ENCODE measurements at regions not wholly inside any gene's neighbourhood (a gene's known extent, or its start where the extent isn't known, plus 50 kb on each side); places are given as distances from the start of the nearest gene placed in this dataset.

- no peak for DNase-seq
Measured at GRCh38 chr7:108997480-108997879, 427.8 kb downstream of the DNAJB9 start.

GRCh38 chr7:109003742-109004141 lies 434.1 kb downstream of the DNAJB9 start:
- peak; percentile 7 for DNase-seq

- no peak for DNase-seq
Measured at GRCh38 chr7:109009636-109010035, 440.0 kb downstream of the DNAJB9 start.

- no peak for DNase-seq
Measured at GRCh38 chr7:109020251-109020650, 450.6 kb downstream of the DNAJB9 start.

- no peak for DNase-seq
Measured at GRCh38 chr7:109021390-109021789, 451.7 kb downstream of the DNAJB9 start.

- no peak for DNase-seq
Measured at GRCh38 chr7:109029866-109030265, 460.2 kb downstream of the DNAJB9 start.

GRCh38 chr7:109044691-109045090 lies 475.0 kb downstream of the DNAJB9 start:
- no peak for DNase-seq

GRCh38 chr7:109049366-109049765 lies 479.7 kb downstream of the DNAJB9 start:
- no peak for DNase-seq

GRCh38 chr7:109059089-109059488 lies 489.4 kb downstream of the DNAJB9 start:
- no peak for DNase-seq

GRCh38 chr7:109062798-109063197 lies 493.1 kb downstream of the DNAJB9 start:
- no peak for DNase-seq

GRCh38 chr7:109073543-109073942 lies 503.9 kb downstream of the DNAJB9 start:
- no peak for DNase-seq

- DNase-seq: no peak
Measured at GRCh38 chr7:109076396-109076972, 506.8 kb downstream of the DNAJB9 start.

GRCh38 chr7:109091042-109091441 lies 521.4 kb downstream of the DNAJB9 start:
- no peak for DNase-seq

GRCh38 chr7:109092268-109092667 lies 522.6 kb downstream of the DNAJB9 start:
- DNase-seq: no peak

- no peak for DNase-seq
Measured at GRCh38 chr7:109101332-109101731, 531.7 kb downstream of the DNAJB9 start.

- DNase-seq: no peak
Measured at GRCh38 chr7:109109558-109109957, 539.9 kb downstream of the DNAJB9 start.

GRCh38 chr7:109111086-109111485 lies 541.4 kb downstream of the DNAJB9 start:
- DNase-seq: no peak

GRCh38 chr7:109121599-109122300 lies 552.1 kb downstream of the DNAJB9 start:
- DNase-seq: no peak

GRCh38 chr7:109125001-109125400 lies 555.3 kb downstream of the DNAJB9 start:
- no peak for DNase-seq

- DNase-seq: no peak
Measured at GRCh38 chr7:109126404-109127050, 556.9 kb downstream of the DNAJB9 start.

- DNase-seq: no peak
Measured at GRCh38 chr7:109127145-109127544, 557.5 kb downstream of the DNAJB9 start.

GRCh38 chr7:109131141-109131540 lies 561.5 kb downstream of the DNAJB9 start:
- no peak for DNase-seq

- no peak for DNase-seq
Measured at GRCh38 chr7:109136893-109137292, 567.2 kb downstream of the DNAJB9 start.

- DNase-seq: no peak
Measured at GRCh38 chr7:109154748-109155147, 585.1 kb downstream of the DNAJB9 start.

Data from NCI-H510A treated with DMSO at 0.1 percent for 48 hours (cell line).